CD4-positive, CD25-positive, alpha-beta regulatory T cell (primary cell): ENCODE measurements at regions not wholly inside any gene's neighbourhood (a gene's known extent, or its start where the extent isn't known, plus 50 kb on each side); places are given as distances from the start of the nearest gene placed in this dataset.
"Not testable (repeated sequence)": the region's sequence is repeated elsewhere in the genome, so short reads cannot be mapped to it uniquely, and the experiment has no call there.

Source experiments
- ATAC-seq, 2 donors: fragments of 150-1000 bp; cut with Tn5 transposase; one replicate each; pipeline ENCODE4 v1.10.0; 2021; ENCODE audit warnings: low read depth in 2 of 2, moderate number of reproducible peaks in 2 of 2, moderate library complexity in 1 of 2
- DNase-seq, 3 donors: peaks; one replicate each; pipeline versions ENCODE4 v3.0.0 to v3.0.0-alpha.2; 2012 to 2022; ENCODE audit warnings: mixed read lengths in 1 of 3
- H3K27ac ChIP-seq: one replicate; pipeline ENCODE4 v1.7.0; 2013; ENCODE audit warnings: mild to moderate bottlenecking, low read length; ENCODE audit not compliant: insufficient read depth, poor library complexity, severe bottlenecking
- H3K27me3 ChIP-seq: one replicate; pipeline ENCODE4 v1.7.0; 2013; ENCODE audit warnings: low read length; ENCODE audit not compliant: control insufficient read depth, insufficient read depth
- H3K36me3 ChIP-seq: one replicate; pipeline ENCODE4 v1.7.0; 2013; ENCODE audit warnings: mild to moderate bottlenecking, low read length, moderate library complexity; ENCODE audit not compliant: control insufficient read depth, insufficient read depth
- H3K4me1 ChIP-seq: 2 replicates; pipeline ENCODE4 v1.7.0; 2013; ENCODE audit warnings: mild to moderate bottlenecking, low read length; ENCODE audit not compliant: insufficient read depth, control insufficient read depth, poor library complexity, severe bottlenecking
- H3K4me3 ChIP-seq: one replicate; pipeline ENCODE4 v1.7.0; 2013; ENCODE audit warnings: low read depth, mild to moderate bottlenecking, low read length, moderate library complexity
- H3K9me3 ChIP-seq, 2 experiments: 1 replicate in 1 of 2; 2 replicates in 1 of 2; pipeline ENCODE4 v1.7.0; 2013; ENCODE audit warnings: low read length in 2 of 2, mild to moderate bottlenecking in 1 of 2, moderate library complexity in 1 of 2; ENCODE audit not compliant: control insufficient read depth in 2 of 2
- H3K27ac Mint-ChIP-seq, 3 donors: one replicate each; pipeline ENCODE4 v1.8.0; 2020 to 2022; ENCODE audit warnings: mild to moderate bottlenecking in 3 of 3, mixed read lengths in 3 of 3, moderate library complexity in 2 of 3
- H3K27me3 Mint-ChIP-seq: one replicate; pipeline ENCODE4 v1.8.0; 2022; ENCODE audit warnings: mild to moderate bottlenecking, mixed read lengths
- H3K36me3 Mint-ChIP-seq: one replicate; pipeline ENCODE4 v1.8.0; 2020; ENCODE audit warnings: mixed read lengths
- H3K4me1 Mint-ChIP-seq, 4 donors: one replicate each; pipeline ENCODE4 v1.8.0; 2020 to 2022; ENCODE audit warnings: mixed read lengths in 4 of 4, mild to moderate bottlenecking in 1 of 4
- H3K4me3 Mint-ChIP-seq, 4 donors: one replicate each; pipeline ENCODE4 v1.8.0; 2020 to 2022; ENCODE audit warnings: mild to moderate bottlenecking in 4 of 4, mixed read lengths in 4 of 4, moderate library complexity in 3 of 4
- H3K9me3 Mint-ChIP-seq, 7 donors: one replicate each; pipeline ENCODE4 v1.8.0; 2020 to 2022; ENCODE audit warnings: mixed read lengths in 7 of 7, mild to moderate bottlenecking in 3 of 7, moderate library complexity in 2 of 7

GRCh38 chr17:33931148-33931814, 323.8 kb upstream of the CCL2 start:
- H3K4me3 ChIP-seq, H3K4me1 Mint-ChIP-seq, H3K27ac Mint-ChIP-seq, H3K9me3 Mint-ChIP-seq, H3K4me1 ChIP-seq, H3K27me3 ChIP-seq, H3K36me3 Mint-ChIP-seq, H3K9me3 ChIP-seq, H3K36me3 ChIP-seq, DNase-seq, ATAC-seq, H3K27ac ChIP-seq, H3K4me3 Mint-ChIP-seq: not testable (repeated sequence)
- peaks cover 11% of the 10 kb centered on the region for H3K27me3 Mint-ChIP-seq

GRCh38 chr17:33932996-33933395, 322.1 kb upstream of the CCL2 start:
- no peak for DNase-seq
- Histone ChIP-seq H3K4me1 (no peaks in the 10 kb centered on the region), H3K27ac (no peak overlapping the region), H3K36me3 (no peaks in the 10 kb centered on the region), H3K27me3 (peaks cover 2% of the 10 kb centered on the region), H3K4me3 (no peak overlapping the region), H3K9me3 (no peaks in the 10 kb centered on the region)
- Mint-ChIP-seq H3K27me3 (peaks cover 5% of the 10 kb centered on the region), H3K4me3 (no peak overlapping the region), H3K36me3 (no peaks in the 10 kb centered on the region), H3K27ac (no peak overlapping the region), H3K9me3 (no peaks in the 10 kb centered on the region), H3K4me1 (no peaks in the 10 kb centered on the region)
- no peak for ATAC-seq

GRCh38 chr17:33933576-33933975, 321.5 kb upstream of the CCL2 start:
- Mint-ChIP-seq H3K4me1 (no peaks in the 10 kb centered on the region), H3K36me3 (no peaks in the 10 kb centered on the region), H3K4me3 (no peak overlapping the region), H3K27ac (no peak overlapping the region), H3K9me3 (no peaks in the 10 kb centered on the region), H3K27me3 (peaks cover 5% of the 10 kb centered on the region)
- H3K36me3 ChIP-seq = no peaks in the 10 kb centered on the region
- no peaks in the 10 kb centered on the region for H3K4me1 ChIP-seq
- H3K27ac ChIP-seq = no peak overlapping the region
- ATAC-seq = no peak
- H3K4me3 ChIP-seq = no peak overlapping the region
- H3K27me3 ChIP-seq = peaks cover 2% of the 10 kb centered on the region
- H3K9me3 ChIP-seq = no peaks in the 10 kb centered on the region
- no peak for DNase-seq

DNA sequence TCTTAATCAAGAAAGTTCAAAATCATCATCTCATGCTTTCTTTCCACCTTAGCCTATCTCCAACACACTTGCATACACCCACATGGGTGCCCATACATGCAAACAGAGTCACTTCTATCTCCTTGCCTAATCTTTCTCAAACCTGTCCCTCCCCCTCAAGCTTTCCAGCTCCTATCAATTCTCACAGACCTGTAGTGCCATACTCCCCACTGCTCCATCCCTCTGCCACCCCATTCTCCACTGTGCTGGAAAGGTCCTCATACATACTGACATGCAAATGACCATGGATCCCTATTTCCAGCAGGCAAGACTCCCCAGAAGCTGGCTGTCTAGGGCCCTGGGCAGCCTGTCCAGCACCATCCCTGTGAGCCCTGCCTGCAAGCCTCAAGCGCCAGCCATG, 320.4 kb upstream of the CCL2 start:
- Histone ChIP-seq H3K4me1 (no peaks in the 10 kb centered on the region), H3K27ac (no peak overlapping the region), H3K9me3 (no peaks in the 10 kb centered on the region), H3K27me3 (peaks cover 2% of the 10 kb centered on the region), H3K4me3 (no peak overlapping the region), H3K36me3 (no peaks in the 10 kb centered on the region)
- H3K9me3 Mint-ChIP-seq = peaks cover 0 to 1% (median 0%) of the 10 kb centered on the region in 7 donors
- no peak overlapping the region for H3K4me3 Mint-ChIP-seq
- ATAC-seq (no peak), DNase-seq (no peak)
- no peak overlapping the region for H3K27ac Mint-ChIP-seq
- H3K36me3 Mint-ChIP-seq = no peaks in the 10 kb centered on the region
- H3K4me1 Mint-ChIP-seq = no peaks in the 10 kb centered on the region
- H3K27me3 Mint-ChIP-seq = no peaks in the 10 kb centered on the region

GRCh38 chr17:33935822-33936221, 319.3 kb upstream of the CCL2 start:
- peaks cover 0 to 1% (median 0%) of the 10 kb centered on the region in 7 donors for H3K9me3 Mint-ChIP-seq
- no peak overlapping the region for H3K4me3 Mint-ChIP-seq
- peak overlapping the region in 1 of 3 donors; percentile 32 for H3K27ac Mint-ChIP-seq
- Histone ChIP-seq H3K36me3 (no peaks in the 10 kb centered on the region), H3K4me1 (no peaks in the 10 kb centered on the region), H3K27me3 (peaks cover 2% of the 10 kb centered on the region), H3K9me3 (no peaks in the 10 kb centered on the region), H3K27ac (no peak overlapping the region), H3K4me3 (no peak overlapping the region)
- no peak for ATAC-seq
- no peaks in the 10 kb centered on the region for H3K4me1 Mint-ChIP-seq
- no peak for DNase-seq
- no peaks in the 10 kb centered on the region for H3K36me3 Mint-ChIP-seq
- peaks cover 3% of the 10 kb centered on the region for H3K27me3 Mint-ChIP-seq

DNA sequence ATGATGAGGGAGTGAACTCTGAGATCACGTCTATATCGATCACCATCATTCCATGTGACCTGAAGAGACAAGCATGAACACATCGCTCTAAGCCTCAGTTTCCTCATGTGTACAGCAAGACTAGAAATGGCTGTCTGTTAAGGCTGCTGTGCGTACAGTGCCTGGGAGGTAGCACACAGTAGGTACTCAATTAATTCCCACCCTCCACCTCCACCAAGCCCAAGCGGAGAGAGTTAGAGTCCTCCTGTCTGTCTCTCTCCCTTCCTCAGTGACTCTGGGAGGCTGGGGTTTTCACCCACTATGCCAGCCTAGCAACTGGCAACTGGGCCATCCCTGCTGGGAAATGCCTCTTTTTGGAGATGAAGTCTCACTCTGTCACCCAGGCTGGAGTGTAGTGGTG, 318.3 kb upstream of the CCL2 start:
- Histone ChIP-seq H3K27me3 (peaks cover 2% of the 10 kb centered on the region), H3K27ac (no peak overlapping the region), H3K4me3 (no peak overlapping the region), H3K9me3 (no peaks in the 10 kb centered on the region), H3K36me3 (no peaks in the 10 kb centered on the region), H3K4me1 (no peaks in the 10 kb centered on the region)
- no peak for ATAC-seq
- no peaks in the 10 kb centered on the region for H3K4me1 Mint-ChIP-seq
- peaks cover 4% of the 10 kb centered on the region for H3K27me3 Mint-ChIP-seq
- no peak overlapping the region for H3K27ac Mint-ChIP-seq
- DNase-seq = no peak
- H3K36me3 Mint-ChIP-seq = no peaks in the 10 kb centered on the region
- peaks cover 0 to 1% (median 0%) of the 10 kb centered on the region in 7 donors for H3K9me3 Mint-ChIP-seq
- no peak overlapping the region for H3K4me3 Mint-ChIP-seq

- DNase-seq (no peak), ATAC-seq (no peak)
- no peak overlapping the region for H3K4me3 ChIP-seq
- H3K36me3 Mint-ChIP-seq = no peaks in the 10 kb centered on the region
- no peak overlapping the region for H3K4me3 Mint-ChIP-seq
- no peaks in the 10 kb centered on the region for H3K27me3 ChIP-seq
- no peak overlapping the region for H3K27ac ChIP-seq
- H3K9me3 Mint-ChIP-seq = peaks cover 0 to 2% (median 0%) of the 10 kb centered on the region in 7 donors
- no peaks in the 10 kb centered on the region for H3K9me3 ChIP-seq
- H3K4me1 ChIP-seq = no peaks in the 10 kb centered on the region
- H3K4me1 Mint-ChIP-seq = no peaks in the 10 kb centered on the region
- no peaks in the 10 kb centered on the region for H3K36me3 ChIP-seq
- H3K27me3 Mint-ChIP-seq = peaks cover 4% of the 10 kb centered on the region
- H3K27ac Mint-ChIP-seq = no peak overlapping the region
These were observed 315.1 kb upstream of the CCL2 start for GRCh38 chr17:33939959-33940358.

GRCh38 chr17:33940769-33941370, 314.2 kb upstream of the CCL2 start:
- Mint-ChIP-seq H3K4me1 (no peaks in the 10 kb centered on the region), H3K27ac (no peak overlapping the region), H3K9me3 (peaks cover 0 to 2% (median 0%) of the 10 kb centered on the region in 7 donors), H3K27me3 (peaks cover 4% of the 10 kb centered on the region), H3K36me3 (no peaks in the 10 kb centered on the region), H3K4me3 (peak overlapping the region in 1 of 4 donors; percentile 34)
- Histone ChIP-seq H3K36me3 (no peaks in the 10 kb centered on the region), H3K4me3 (no peak overlapping the region), H3K4me1 (no peaks in the 10 kb centered on the region), H3K27ac (no peak overlapping the region), H3K9me3 (no peaks in the 10 kb centered on the region), H3K27me3 (no peaks in the 10 kb centered on the region)
- no peak for DNase-seq
- no peak for ATAC-seq
